Body of pancreas (tissue), 4 donors: ENCODE measurements at regions not wholly inside any gene's neighbourhood (a gene's known extent, or its start where the extent isn't known, plus 50 kb on each side); places are given as distances from the start of the nearest gene placed in this dataset.

ENCODE experiments used
- POLR2A ChIP-seq, 3 donors: fragments of 450-650 bp; IDR thresholded peaks; one replicate each; pipeline ENCODE4 v1.6.1; 2016; ENCODE audit warnings: antibody characterized with exemption in 3 of 3, mild to moderate bottlenecking in 2 of 3
- TF ChIP-seq, protein P1 (sequence below), 7 experiments: fragments of 450-650 bp in 4 of 7; fragments of 200-600 bp in 3 of 7; sonication (generic) in 3 of 7; IDR thresholded peaks; one replicate each; pipeline ENCODE4 v1.5.1; 2016 to 2019; ENCODE audit warnings: antibody characterized with exemption in 7 of 7

- TF ChIP-seq, protein P1, sequence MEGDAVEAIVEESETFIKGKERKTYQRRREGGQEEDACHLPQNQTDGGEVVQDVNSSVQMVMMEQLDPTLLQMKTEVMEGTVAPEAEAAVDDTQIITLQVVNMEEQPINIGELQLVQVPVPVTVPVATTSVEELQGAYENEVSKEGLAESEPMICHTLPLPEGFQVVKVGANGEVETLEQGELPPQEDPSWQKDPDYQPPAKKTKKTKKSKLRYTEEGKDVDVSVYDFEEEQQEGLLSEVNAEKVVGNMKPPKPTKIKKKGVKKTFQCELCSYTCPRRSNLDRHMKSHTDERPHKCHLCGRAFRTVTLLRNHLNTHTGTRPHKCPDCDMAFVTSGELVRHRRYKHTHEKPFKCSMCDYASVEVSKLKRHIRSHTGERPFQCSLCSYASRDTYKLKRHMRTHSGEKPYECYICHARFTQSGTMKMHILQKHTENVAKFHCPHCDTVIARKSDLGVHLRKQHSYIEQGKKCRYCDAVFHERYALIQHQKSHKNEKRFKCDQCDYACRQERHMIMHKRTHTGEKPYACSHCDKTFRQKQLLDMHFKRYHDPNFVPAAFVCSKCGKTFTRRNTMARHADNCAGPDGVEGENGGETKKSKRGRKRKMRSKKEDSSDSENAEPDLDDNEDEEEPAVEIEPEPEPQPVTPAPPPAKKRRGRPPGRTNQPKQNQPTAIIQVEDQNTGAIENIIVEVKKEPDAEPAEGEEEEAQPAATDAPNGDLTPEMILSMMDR (IDR thresholded peaks at IDR 0.05) = no peak
- no peak for TF ChIP-seq POLR2A (IDR thresholded peaks at IDR 0.05)
Observed at GRCh38 chr4:124997991-124998390, 285.5 kb upstream of the ANKRD50 start.
